ENCODE measurements at regions not wholly inside any gene's neighbourhood (a gene's known extent, or its start where the extent isn't known, plus 50 kb on each side); places are given as distances from the start of the nearest gene placed in this dataset.

GRCh38 chr2:241948901-241949735 is 79.6 kb downstream of the RTP5 start:
- no peak for TF ChIP-seq POLR2AphosphoS5 (IDR thresholded peaks at IDR 0.05)
- no peak for TF ChIP-seq CTCF (IDR thresholded peaks at IDR 0.05)

Data from gastroesophageal sphincter (tissue), 3 donors.